Nucleus accumbens (tissue), 56 donors: ENCODE measurements at regions not wholly inside any gene's neighbourhood (a gene's known extent, or its start where the extent isn't known, plus 50 kb on each side); places are given as distances from the start of the nearest gene placed in this dataset.
A peak's percentile ranks its signal among the peaks of the same experiment; 100 is the strongest.
"Not testable (repeated sequence)": the region's sequence is repeated elsewhere in the genome, so short reads cannot be mapped to it uniquely, and the experiment has no call there.

Experiments used
- DNase-seq, 56 donors: peaks; one replicate each; lab custom pipeline; 2025; lab: John Stamatoyannopoulos, UW

DNA sequence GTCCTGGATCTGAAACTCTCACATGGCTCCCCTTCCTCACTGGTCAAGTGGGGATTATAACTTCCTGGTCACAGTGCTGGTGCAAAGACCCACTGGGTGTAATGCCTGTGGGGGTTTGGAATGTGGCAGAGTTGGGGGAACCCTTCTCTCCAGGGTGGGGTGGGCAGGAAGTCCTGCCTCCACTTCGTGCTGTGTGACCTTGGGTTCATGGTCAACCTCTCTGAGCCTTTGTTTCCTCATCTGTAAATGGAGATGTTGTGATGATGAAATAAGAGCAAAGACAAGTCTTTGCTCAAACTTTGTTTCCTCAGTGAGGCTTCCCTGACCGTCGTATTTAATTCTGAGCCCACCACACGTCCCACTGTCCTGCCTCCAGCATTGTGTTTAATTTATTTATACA lies 564.7 kb downstream of the PTPRU start:
- DNase-seq, result no peak

DNA sequence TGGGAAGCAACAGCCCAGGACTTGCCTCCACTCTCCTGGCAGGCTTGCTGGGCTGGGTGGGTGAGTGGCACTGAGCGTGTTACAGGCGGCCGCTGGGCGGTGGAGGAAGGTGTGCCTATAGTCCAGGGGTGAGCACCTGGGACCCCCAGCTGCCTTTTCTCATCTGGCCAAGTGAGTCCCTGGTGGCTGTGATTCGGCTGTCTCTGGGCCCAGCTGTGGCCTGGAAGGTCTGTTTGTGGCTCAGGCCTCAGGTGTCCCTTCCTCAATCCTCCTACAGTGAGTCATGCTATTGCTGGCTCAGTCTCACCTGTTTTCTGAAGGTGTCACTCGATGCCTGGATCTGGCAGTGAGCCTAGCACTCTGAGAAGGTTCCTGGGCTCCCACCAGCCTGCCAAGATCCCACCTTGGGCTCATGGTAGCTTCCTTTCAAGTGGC lies 564.2 kb downstream of the PTPRU start:
- no peak for DNase-seq

DNA sequence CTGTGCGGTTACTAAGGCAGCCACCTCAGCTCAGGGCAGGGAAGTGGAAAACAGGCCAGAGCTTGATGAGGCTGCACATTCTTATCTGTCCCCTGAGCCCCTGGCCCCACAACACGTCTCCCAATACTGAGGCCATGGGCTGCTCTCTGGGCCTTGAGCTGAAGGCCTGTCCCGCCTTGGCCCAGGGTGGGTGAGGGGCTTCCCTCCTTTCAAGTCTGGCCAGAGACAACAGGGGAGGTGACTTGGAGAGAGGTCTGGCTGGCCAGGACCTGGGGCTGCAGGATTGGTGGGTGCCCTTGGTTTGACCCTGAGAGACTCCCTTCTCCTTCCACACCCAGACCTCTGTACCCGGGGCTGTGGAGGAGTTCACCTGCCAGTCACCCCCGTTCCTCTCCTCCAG lies 563.8 kb downstream of the PTPRU start:
- no peak for DNase-seq

DNA sequence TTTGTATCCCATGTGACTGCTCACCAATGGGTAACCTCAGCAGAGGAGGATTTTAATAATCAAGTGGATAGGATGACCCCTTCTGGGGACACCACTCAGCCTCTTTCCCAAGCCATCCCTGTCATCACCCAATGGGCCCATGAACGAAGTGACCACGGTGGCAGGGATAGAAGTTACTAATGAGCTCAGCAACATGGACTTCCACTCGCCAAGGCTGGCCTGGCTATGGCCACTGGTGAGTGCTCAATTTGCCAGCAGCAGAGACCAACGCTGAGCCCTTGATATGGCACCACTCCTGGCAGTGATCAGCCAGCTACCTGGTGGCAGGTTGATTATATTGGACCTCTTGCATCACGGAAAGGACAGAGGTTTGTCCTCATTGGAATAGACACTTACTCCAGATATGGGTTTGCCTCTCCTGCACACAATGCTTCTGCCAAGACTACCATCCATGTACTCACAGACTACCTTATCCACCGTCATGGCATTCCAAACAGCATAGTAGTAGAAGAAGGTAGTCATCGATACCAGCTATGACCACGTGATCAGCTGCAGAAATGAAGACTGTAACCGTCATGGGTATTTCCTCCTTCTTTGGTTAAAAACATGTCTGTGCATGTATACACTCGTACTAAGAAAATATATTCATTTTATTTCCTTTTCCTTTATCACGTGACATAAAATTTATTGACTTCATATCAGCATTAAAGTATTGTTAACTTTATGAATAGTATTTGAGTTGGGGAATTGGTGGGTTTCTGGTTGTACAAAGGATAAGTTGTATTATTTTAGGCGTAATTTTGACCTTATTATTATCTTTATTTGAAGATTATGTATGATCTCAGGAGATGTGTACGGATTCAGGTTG lies 562.6 kb downstream of the PTPRU start:
- DNase-seq, result no peak

DNA sequence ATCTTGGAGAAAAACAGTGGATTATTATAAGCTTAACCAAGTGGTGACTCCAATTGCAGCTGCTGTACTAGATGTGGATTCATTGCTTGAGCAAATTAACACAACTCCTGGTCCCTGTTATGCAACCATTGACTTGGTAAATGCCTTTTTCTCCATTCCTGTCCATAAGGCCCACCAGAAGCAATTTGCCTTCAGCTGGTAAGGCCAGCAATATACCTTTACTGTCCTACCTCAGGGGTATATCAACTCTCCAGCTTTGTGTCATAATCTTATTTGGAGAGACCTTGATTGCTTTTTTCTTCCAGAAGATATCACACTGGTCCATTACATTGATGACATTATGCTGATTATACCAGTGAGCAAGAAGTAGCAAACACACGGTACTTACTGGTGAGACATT lies 560.8 kb downstream of the PTPRU start:
- DNase-seq, result not testable (repeated sequence)

DNA sequence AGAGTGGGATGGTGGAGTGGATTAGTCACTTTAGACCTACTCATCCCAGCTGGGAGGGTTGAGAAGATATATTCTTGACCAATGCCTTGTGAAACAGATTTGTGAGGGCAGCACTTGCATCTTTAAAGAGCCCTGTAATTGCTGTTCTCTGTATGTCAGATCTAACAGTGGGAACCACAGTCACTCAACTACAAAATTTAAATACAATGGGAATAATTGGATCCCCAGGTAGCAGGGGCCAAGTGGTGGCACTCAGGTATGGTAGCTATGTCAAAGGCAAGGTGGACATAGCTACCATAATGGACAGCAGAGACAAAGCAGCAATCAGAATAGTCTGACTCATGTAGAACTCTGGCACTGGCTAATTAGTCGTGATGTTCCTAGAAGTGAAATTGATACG lies 559.6 kb downstream of the PTPRU start:
- DNase-seq, result not testable (repeated sequence)

DNA sequence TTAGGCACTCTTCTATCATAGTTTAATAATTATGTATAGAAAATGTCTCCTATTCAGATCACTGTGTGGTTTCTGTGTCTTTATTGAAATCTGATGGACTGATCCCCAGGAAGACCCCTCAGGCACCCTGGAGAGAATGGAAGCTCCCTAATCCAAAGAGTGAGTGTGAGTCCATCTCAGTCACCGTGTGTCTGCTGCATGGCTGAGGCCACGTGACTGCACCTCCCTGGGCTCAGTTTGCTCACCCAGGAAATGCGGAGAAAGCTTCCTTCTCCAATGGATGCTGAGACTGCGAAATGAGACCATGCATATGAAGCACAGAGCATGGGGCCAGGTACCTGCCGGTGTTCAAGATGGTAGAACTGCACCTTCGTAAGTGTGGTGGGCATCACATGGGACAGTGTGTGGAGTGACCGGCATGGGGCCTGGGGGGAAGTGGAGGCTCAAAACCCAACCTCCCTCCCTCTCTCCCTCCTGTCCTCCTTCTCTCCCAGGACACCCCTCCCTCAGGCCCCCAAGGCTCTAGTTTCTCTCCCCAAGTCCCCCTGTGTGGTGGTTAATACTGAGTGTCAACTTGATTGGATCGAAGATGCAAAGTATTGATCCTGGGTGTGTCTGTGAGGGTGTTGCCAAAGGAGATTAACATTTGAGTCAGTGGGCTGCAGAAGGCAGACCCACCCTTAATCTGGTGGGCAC lies 557.5 kb downstream of the PTPRU start:
- DNase-seq, result no peak

DNA sequence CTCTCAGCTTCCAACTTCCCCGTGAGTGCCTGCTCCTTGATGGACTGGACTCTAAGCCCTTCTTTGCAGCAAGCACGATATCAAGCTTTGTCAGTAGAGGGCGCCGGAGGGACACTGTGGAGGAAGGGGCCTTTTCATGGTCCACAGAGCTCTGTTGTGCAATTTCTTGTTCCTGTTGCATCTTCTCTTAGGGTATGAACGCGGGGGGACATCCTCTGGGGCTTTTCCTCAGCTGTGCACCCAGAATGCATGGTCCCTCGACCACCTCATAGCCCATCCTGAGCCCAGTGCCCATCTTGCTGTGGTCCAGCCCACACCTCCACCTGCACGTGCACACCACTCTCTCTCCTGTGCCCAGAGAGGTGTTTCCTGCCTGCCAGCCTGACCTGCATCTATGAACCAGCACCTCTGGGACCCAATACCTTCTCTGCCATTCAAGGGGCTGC lies 556.8 kb downstream of the PTPRU start:
- DNase-seq, result peak in 48 of 56 donors; percentile 5 to 83 (median 41)

DNA sequence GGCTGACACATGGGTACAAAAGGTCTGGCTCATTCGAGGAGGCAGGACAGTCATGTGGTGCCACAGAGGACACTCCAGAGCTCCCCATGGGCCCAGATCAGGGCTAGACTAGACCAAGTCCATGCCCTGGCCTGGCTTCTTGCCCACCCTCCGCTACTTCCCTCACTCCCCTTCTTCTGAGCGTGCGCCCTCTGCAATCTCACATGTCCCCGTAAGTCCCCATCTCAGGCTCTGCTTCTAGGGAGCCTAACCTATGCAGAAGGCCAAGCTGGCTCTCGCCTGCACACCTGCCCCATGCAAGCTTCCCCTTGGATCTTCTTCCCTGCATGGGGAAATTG lies 553.6 kb downstream of the PTPRU start:
- DNase-seq, result no peak

DNA sequence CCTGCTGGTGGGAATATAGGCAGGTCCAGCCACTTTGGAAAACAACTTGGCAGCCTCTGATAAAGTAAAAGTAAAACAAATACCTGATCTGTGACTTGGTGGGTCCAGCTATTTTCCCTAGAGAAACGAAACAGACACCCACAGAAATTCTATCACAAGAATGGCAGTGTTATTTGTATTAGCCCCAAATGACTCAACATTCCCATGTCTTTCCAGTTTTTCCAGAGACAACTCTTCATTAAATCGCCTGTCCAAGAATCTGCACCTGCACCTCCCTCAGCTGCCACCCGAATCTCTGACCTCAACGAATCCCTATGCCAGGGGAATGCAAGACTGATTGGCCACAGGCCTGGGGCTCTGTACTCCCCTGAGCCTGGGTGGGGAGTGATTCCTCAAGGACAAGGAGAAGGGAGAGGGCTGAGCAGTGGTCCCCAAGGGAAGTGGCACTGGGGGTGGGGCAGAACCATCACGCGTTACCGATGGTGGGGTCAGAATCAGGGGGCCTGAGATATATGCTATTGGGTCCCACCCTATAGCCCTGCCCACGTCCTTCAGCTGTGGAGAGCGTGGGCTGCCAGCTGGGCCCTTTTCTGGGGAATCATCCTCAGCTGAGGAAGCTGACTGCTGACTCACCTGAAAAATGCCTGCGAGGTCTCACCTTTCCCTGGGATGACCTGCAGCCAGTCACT lies 553.0 kb downstream of the PTPRU start:
- DNase-seq, result no peak

DNA sequence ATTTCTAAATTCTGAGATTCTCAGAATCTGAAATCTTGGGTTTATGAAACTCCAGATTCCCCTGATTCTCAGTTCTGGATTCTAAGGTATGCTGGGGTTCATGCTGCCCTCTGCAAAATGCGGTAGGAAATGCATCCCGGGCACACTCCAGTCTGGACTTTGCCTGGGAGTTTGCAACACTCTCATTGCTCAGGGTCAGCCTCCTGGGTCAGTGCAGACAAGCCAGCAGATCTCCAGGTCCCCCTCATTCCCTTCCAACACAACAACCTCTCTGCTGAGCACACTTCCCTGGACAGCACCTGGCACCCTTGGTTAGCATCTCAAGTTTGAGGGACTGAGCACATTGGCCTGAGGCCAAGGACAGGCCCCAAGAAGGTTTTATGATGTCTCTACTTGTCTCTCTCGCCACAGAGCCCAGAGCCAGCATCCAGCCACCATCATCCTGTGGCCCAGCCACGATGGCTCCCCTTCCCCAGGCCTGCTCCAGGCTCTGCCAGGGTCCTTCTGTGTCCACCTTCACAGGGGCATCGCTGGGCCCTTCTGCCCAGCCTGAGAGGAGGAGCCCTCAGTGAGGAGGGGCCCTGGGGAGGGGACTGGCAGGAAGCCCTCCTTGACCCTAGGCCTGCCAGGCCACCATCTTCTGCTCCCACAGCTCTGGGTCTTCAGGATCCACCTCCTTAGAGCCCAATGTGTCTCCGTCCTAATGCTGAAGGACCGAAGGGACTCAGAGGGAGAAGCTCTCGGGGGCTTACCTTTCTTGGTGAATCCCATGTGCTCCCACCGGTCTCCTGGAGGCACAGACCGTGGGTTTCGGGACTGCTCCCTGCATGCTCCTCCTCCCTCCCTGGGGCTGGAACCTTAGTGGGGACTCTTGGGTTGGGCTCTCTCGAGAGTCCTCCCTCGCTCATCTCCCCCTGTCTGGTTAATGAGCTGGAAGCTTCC lies 550.7 kb downstream of the PTPRU start:
- DNase-seq, result no peak

DNA sequence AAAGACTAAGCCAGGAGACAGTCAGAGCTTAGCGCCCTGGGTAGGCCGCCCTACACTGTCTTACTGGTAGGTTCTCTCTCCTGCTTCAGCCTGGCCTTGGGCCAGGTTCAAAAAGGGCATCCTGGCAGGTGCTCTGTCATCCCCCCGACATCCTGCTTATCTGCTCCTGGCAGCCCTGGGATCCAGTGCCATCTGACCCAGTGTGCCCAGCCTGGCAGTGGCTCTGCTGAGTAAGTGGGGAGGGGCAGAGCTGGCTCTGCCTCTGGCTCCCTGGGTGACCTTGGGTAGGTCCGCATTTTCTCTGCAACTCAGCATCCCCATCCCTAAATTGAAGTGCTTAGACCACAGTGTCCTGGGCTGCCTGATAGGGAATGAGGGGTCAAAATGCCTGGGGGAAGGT lies 549.9 kb downstream of the PTPRU start:
- DNase-seq, result no peak

DNA sequence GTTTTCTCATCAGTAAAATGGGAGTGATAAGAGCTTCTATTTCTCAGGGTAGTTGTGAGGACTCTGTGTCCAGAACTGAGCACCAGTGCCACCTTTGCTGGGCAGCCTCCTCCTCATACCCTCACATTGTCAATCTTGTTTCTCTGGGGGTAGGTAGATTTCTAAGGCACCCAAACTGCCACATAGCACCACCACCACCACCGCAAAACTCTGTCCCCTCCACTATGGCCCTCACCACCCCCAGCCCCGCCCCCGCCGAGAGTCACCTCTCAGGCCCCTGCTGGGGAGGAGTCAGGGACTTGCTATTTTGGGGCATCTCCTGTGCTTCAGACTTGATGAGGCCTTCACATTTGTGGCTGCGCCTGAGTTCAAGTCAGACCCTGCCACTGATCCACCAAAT lies 549.2 kb downstream of the PTPRU start:
- no peak for DNase-seq

DNA sequence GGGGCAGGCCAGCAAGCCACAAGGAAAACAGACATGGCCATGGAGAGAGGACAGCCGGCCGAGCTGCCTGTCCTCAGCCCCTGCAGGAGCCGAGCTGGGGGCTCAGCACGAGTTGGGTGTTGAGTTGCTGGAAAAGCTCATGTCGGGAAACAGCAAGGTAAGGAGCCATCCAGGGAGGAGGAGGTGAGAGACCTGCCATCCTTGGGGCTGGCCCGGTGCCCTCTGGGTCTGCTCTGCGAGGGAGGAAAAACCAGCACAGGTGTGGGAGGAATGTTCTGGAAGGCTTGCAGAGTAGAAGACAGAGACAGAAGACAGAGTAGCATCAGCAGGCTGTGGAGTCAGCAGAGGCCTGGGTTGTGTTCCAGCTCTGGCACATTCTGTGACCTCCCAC lies 548.8 kb downstream of the PTPRU start:
- no peak for DNase-seq

DNA sequence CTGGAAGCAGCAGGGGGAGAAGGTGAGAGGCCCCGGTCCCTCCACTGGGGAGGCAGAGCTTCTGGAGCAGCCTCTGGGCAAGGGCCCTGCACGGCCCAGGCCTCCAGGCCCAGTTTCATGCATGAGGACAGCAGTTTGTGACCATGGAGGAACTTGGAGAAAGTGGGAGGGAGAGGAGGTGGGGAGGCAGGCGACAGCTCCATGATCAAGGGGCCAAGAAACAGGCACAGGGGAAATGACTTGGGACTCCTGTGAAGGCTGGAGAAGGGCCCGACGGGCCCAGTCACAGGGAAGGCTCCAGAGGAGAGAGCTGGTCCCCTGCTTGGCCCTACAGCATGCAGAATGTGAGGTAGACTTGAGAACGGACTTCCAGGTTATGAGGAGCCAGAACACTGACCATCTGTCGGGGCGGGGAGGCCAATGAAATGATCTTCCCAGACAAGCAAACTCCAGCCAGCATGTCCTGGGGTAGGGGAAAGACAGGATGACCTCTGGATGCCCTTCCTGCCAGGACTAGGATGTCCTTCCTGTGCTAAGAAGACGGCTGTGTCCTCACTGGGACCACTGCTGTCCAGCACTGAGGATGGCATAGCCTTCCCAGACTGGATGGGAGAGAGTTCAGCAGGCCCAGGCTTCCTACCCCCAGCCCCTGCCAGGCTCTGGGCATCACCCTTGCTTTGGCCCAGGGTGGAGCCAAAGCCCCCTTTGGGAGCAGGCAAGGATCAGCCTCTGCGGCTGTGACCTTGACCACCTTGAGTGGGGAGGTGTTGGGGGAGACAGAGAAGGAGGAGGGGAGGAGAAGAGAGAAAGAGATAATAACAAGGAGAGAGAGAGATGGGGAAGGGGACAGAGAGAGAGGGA lies 548.2 kb downstream of the PTPRU start:
- DNase-seq, result no peak

DNA sequence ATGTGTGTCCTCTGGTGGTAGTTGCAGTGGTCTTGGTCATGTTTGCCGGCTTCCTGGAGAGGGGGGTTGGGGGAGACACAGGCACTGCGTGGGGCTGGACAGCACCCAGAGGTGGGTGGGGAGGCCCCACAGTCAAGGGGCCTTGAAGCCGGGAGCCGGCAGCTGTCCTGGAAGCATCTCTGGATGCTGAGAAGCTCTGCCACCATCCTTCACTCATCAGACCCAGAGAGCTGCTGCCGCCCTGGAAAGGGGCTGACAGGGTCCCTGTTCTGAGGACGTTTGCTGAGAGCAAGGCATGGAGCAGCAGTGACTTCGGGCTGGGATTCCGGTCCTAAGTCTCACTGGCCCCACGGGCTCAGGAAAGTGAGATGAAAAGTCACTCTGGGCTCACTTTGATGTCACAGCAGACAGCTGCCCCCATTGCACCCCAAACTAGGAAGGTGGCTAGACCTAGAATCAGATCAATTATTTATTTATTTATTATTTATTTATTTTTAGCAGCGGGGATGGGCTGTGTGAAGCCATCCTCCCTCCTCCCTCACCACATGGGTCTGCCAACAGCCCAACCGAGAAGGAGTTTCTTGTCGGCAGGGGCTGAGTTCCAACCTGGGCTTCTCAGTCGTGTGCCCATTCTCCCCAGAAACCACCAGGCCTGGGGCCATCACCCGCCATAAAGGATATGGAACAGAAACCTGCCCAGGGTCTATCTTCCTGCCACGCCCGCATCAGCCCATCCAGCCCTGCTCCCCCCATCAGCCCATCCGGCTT lies 547.4 kb downstream of the PTPRU start:
- no peak for DNase-seq

DNA sequence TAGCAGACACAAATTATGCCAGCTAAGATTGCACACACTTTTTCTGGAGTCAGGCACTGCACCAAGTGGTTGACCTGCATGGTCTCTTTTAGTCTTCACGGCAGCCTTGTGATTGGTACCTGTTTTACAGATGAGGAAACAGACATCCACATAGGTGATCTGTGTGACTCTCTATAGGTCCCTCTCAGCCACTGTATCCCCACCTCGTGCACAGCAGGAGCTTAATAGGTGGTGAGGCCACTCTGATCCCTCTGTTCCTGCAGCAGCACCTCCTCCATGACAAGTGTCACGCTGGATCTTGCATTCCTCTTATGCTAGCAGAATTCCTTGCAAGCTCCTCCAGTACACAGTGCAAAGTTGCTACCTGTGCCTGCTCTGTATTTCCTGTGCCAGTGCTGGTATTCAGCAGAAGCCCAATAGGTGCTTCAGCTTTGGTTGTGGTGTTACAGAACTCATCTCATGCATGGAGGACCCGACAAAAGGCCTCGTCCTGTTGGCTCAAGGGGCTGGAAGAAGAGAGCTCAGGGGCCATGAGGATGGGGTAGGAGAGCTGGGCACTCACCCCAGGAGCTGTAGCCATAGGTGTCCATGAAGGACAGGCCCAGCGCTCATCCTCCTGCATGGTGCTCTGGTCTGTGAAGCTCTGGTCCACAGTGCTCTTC lies 546.7 kb downstream of the PTPRU start:
- no peak for DNase-seq

DNA sequence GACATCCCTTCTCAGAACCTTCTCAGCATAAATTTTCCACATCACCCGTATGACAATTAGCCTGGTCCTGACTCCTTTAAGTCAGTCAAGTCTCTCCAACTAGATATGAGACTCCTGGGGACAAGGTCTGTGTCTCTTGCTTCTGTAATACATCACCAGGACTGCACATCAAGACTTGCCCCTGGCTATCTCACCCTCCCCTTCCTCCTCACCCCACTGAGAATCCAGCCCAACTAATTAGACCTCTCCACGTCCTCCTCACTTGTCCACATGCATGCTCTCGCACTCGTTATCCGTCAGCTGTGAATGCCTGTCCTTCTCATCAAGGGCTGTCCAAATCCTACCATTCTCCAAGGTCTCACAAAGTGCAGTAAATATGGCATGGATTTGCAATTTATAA lies 542.8 kb downstream of the PTPRU start:
- no peak for DNase-seq
